CD4-positive, alpha-beta T cell treated with Interleukin-4 for 1 hour (primary cell): ENCODE measurements at regions not wholly inside any gene's neighbourhood (a gene's known extent, or its start where the extent isn't known, plus 50 kb on each side); places are given as distances from the start of the nearest gene placed in this dataset.

Experiments used
- DNase-seq, 2 donors: peaks; one replicate each; pipeline ENCODE4 v3.0.0-alpha.2; 2020 to 2022

DNA sequence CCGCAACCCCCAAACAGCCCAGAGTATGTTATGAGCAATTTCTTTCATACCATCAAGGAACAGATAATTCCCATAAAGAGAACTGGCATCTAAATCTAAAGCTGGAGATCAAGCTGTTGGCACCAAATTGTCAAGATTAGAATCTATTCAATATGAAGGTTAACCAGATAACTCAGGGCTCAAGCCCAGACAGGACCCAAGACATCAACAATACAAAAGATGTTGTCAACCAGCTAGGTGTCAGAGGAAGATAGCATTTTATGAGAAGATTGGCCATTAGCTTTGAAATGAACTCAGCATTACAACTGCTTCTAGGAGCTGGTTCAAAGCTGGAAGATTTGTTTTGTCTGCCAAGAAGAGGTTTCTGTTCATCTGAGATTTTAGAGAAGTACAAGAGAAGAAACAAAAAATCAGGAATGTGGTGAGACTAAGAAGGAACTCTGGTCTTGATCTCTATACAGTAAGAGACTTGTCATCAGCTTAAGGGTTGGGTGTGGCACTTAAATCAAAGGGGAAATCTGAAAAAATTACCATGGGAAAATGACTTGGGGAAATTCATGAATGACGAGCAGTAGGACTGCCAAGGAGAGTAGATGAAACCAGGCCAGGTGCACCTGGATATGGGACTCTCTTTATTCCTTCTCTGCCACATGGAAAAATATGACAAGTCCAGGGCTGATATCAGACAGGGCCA lies 64.2 kb upstream of the COX10 start:
- DNase-seq = no peak

- no peak for DNase-seq
Observed at GRCh38 chr17:14006249-14006942, 62.9 kb upstream of the COX10 start.

GRCh38 chr17:14007951-14008350 lies 61.4 kb upstream of the COX10 start:
- DNase-seq = no peak

GRCh38 chr17:14011036-14011692 lies 58.1 kb upstream of the COX10 start:
- DNase-seq = no peak

DNA sequence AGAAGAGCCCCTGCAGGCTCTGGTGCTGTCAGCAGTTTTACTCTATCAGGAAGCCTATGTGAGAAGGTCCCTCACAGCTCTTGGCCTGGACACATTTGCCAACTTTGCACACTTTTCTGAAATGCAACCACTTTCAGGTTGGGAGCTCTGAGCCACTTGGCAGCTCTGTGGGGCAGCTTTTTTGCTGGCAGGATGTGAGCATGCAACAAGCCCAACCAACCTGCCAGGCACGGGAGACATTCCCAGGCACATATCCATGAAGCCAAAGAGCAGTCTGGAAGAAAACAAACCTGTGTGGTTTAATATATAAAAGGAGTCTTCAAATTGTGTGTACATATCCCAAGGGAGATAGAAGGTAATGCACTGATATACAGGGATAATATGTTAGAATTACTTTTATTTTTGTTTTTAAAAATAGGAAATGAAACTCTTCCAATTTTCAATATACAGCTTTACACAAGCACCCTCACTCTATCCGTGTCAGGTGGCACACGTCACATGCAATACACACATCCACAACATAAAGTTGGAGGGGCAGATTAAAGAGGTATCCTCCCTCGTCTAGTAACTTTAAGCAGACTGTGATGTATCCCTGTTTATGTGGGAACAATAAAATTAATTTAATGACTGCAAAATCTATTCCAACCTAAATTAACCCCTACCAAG lies 57.4 kb upstream of the COX10 start:
- DNase-seq = no peak

- no peak for DNase-seq
Observed at GRCh38 chr17:14014657-14015056, 54.6 kb upstream of the COX10 start.

DNA sequence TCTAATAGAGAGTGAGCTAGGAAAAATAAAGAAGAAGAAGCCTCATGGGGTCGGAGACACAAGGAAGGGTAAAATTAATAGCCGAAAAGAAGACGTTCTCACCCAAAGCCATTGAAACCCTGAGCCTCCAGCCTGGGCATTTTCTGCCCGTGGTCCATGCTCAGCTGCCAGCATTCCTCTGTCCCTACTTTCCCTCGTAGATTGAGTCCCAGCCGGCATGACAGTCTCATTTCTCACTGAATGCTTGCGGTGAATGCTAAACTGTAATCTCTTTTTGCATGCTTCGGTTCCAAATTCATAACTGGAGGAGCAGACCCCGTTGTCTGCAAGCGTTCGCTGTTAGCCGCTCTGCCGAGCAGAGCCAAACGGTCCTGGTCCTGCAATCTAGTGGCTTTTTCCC lies 54.0 kb upstream of the COX10 start:
- DNase-seq = no peak

- DNase-seq = no peak
Observed at GRCh38 chr17:14016858-14017257, 52.4 kb upstream of the COX10 start.

DNA sequence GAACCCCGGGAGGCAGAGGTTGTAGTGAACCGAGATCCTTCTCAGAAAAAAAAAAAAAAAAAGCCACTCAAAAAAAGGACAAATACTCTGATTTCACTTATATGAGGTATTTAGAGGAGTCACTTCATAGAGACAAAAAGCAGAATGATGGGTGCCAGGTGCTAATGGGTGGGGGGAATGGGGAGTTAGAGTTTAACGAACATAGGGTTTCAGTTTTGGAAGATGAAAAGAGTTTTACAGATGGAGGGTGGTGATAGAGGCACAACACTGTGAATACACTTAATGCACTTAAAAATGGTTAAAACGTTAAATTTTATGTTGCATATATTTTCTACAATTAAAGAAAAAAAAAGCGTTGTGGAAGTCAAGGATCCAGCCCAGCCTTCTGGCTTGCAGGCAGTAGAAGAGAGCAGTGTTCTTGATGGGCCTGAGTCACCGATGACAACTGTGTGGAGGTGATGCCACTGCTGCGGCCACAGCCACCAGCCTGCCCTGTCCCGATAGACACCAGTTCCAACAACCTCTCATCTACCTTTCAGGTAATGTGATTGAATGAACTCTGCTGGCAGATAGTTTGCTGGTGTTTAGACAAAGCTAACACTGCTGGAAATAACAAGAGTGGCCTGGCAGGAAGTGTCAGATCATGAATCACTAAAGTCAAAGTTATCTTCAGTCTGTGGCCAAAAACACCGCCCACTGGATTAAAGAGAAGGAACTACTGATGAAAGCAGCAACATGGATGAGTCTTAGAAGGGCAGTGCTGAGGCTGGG lies 49.9 kb upstream of the COX10 start:
- no peak for DNase-seq
